ENCODE measurements at regions not wholly inside any gene's neighbourhood (a gene's known extent, or its start where the extent isn't known, plus 50 kb on each side); places are given as distances from the start of the nearest gene placed in this dataset.

DNA sequence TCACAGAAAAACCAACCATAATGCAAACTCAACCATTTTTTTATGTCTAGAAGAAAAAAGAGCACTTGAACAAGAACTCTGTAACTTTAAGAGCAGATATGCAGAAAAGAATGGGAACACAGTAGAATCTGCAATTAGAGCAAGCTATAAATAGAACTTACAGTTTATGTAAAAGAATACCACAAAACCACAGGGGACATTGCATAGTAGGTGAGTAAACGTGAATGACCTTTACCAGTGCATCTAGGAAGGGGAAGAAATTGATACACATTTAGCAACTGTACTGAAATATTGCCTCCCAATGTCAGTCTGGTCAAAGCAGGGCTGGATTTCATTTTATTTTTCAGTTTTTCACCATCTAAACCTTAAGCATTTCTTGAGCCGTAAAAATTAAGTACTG is 242.2 kb upstream of the EDNRB start:
- no peak overlapping the region for H3K4me2 ChIP-seq (ENCODE audit: insufficient read depth, low read length)
- no TSS peak for BruUV-seq (replicated peaks)
- H2AFZ ChIP-seq (ENCODE audit: low read depth, low read length): no peak overlapping the region
- dilution Hi-C loops (cut with MboI; ENCODE audit: extremely low pct_ligation_motif_present, low sequenced_read_pairs) (no loop called here), intact Hi-C loops (cut with micrococcal nuclease) (no loop called here)
- DNase-seq (ENCODE audit: low read depth, low spot score) (no peak), FAIRE-seq (no peak)
- no peaks in the 10 kb centered on the region for H3K36me3 ChIP-seq (ENCODE audit: control insufficient read depth in 2 of 2, extremely low read depth in 1 of 2, insufficient read depth in 2 of 2, low read length in 2 of 2)
- no peak overlapping the region for H3K4me3 ChIP-seq (replicated peaks in 1 of 3; ENCODE audit: insufficient read depth in 1 of 3, low read depth in 1 of 3, low read length in 3 of 3)
- no peaks in the 10 kb centered on the region for H3K4me1 ChIP-seq (ENCODE audit: control insufficient read depth, extremely low read depth, insufficient read depth, low read length)
- H3K79me2 ChIP-seq (ENCODE audit: control insufficient read depth, insufficient read depth, low read length): no peaks in the 10 kb centered on the region
- H3K9me3 ChIP-seq (replicated peaks; ENCODE audit: control insufficient read depth, insufficient read depth, low read length): no peaks in the 10 kb centered on the region
- ChIA-PET CTCF (interaction anchor here (1.0 kb wide), 1 partner anchor 23 kb away, joined by 3 read pairs; no protein-coding TSS in a partner anchor), POLR2A (no interaction called here)
- H3K9me1 ChIP-seq (replicated peaks; ENCODE audit: control insufficient read depth, extremely low read depth, insufficient read depth, low read length): no peaks in the 10 kb centered on the region
- no peak overlapping the region for H3K9ac ChIP-seq (replicated peaks; ENCODE audit: extremely low read depth, insufficient read depth, low read length)
- no peaks in the 10 kb centered on the region for H4K20me1 ChIP-seq (replicated peaks; ENCODE audit: control insufficient read depth, extremely low read depth, insufficient read depth, low read length)
- H3K27me3 ChIP-seq (ENCODE audit: control insufficient read depth in 2 of 2, insufficient read depth in 2 of 2, low read length in 2 of 2): no peaks in the 10 kb centered on the region
- TF ChIP-seq, protein P1, sequence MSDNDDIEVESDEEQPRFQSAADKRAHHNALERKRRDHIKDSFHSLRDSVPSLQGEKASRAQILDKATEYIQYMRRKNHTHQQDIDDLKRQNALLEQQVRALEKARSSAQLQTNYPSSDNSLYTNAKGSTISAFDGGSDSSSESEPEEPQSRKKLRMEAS (IDR thresholded peaks at IDR 0.05; ENCODE audit: insufficient read depth, insufficient read length): no peak
- TF ChIP-seq MYC (IDR thresholded peaks at IDR 0.05; ENCODE audit: low read depth, low read length) (no peak), FOS (IDR thresholded peaks at IDR 0.05; ENCODE audit: borderline replicate concordance, insufficient read depth, low read length) (no peak), POLR2A (IDR thresholded peaks at IDR 0.05; ENCODE audit: low read depth, low read length) (no peak)
- no peak overlapping the region for H3K27ac ChIP-seq (ENCODE audit: insufficient read depth, low read depth, low read length)

DNA sequence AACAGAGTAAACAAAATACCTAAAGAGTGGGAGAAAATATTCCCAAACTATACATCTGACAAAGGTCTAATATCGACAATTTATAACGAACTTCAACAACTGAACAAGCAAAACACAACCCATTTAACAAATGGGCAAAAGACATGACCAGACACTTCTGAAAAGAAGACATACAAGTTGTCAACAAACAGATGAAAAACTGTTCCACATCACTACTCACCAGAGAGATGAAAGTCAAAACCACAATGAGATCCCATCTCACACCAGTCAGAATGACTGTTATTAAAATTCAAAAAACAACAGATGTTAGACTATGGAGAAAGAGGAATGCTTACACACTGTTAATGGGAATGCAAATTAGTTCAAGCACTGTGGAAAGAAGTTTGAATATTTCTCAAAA is 233.8 kb upstream of the EDNRB start:
- H3K4me2 ChIP-seq (ENCODE audit: insufficient read depth, low read length): no peak overlapping the region
- no peaks in the 10 kb centered on the region for H3K79me2 ChIP-seq (ENCODE audit: control insufficient read depth, insufficient read depth, low read length)
- H4K20me1 ChIP-seq (replicated peaks; ENCODE audit: control insufficient read depth, extremely low read depth, insufficient read depth, low read length): no peaks in the 10 kb centered on the region
- H3K4me3 ChIP-seq (replicated peaks in 1 of 3; ENCODE audit: insufficient read depth in 1 of 3, low read depth in 1 of 3, low read length in 3 of 3): no peak overlapping the region
- no peaks in the 10 kb centered on the region for H3K36me3 ChIP-seq (ENCODE audit: control insufficient read depth in 2 of 2, extremely low read depth in 1 of 2, insufficient read depth in 2 of 2, low read length in 2 of 2)
- H2AFZ ChIP-seq (ENCODE audit: low read depth, low read length): no peak overlapping the region
- CTCF ChIA-PET: no interaction called here
- H3K27ac ChIP-seq (ENCODE audit: insufficient read depth, low read depth, low read length): no peak overlapping the region
- intact Hi-C loops (cut with micrococcal nuclease) (no loop called here), dilution Hi-C loops (cut with MboI; ENCODE audit: extremely low pct_ligation_motif_present, low sequenced_read_pairs) (no loop called here)
- no peaks in the 10 kb centered on the region for H3K9me3 ChIP-seq (replicated peaks; ENCODE audit: control insufficient read depth, insufficient read depth, low read length)
- BruUV-seq (replicated peaks): no TSS peak
- no peak overlapping the region for H3K9ac ChIP-seq (replicated peaks; ENCODE audit: extremely low read depth, insufficient read depth, low read length)
- POLR2A ChIA-PET: no interaction called here
- no peaks in the 10 kb centered on the region for H3K9me1 ChIP-seq (replicated peaks; ENCODE audit: control insufficient read depth, extremely low read depth, insufficient read depth, low read length)
- FAIRE-seq: no peak
- H3K27me3 ChIP-seq (ENCODE audit: control insufficient read depth in 2 of 2, insufficient read depth in 2 of 2, low read length in 2 of 2): no peaks in the 10 kb centered on the region
- H3K4me1 ChIP-seq (ENCODE audit: control insufficient read depth, extremely low read depth, insufficient read depth, low read length): peaks cover 10% of the 10 kb centered on the region
- TF ChIP-seq GATA2 (IDR thresholded peaks at IDR 0.05; ENCODE audit: insufficient read depth, insufficient read length, low read depth, low read length) (no peak), JUN (IDR thresholded peaks at IDR 0.05; ENCODE audit: borderline replicate concordance, insufficient read depth, insufficient read length, low read depth) (no peak), EZH2 (IDR thresholded peaks at IDR 0.05; ENCODE audit: borderline replicate concordance, low read depth, low read length, severe bottlenecking) (no peak), POLR2AphosphoS5 (IDR thresholded peaks at IDR 0.05; ENCODE audit: insufficient read depth, low read depth, low read length) (no peak), FOS (IDR thresholded peaks at IDR 0.05; ENCODE audit: borderline replicate concordance, insufficient read depth, low read length) (no peak), POLR2A (IDR thresholded peaks at IDR 0.05; ENCODE audit: low read depth, low read length) (no peak), MYC (IDR thresholded peaks at IDR 0.05; ENCODE audit: low read depth, low read length) (no peak)
- TF ChIP-seq, protein P2, sequence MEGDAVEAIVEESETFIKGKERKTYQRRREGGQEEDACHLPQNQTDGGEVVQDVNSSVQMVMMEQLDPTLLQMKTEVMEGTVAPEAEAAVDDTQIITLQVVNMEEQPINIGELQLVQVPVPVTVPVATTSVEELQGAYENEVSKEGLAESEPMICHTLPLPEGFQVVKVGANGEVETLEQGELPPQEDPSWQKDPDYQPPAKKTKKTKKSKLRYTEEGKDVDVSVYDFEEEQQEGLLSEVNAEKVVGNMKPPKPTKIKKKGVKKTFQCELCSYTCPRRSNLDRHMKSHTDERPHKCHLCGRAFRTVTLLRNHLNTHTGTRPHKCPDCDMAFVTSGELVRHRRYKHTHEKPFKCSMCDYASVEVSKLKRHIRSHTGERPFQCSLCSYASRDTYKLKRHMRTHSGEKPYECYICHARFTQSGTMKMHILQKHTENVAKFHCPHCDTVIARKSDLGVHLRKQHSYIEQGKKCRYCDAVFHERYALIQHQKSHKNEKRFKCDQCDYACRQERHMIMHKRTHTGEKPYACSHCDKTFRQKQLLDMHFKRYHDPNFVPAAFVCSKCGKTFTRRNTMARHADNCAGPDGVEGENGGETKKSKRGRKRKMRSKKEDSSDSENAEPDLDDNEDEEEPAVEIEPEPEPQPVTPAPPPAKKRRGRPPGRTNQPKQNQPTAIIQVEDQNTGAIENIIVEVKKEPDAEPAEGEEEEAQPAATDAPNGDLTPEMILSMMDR (IDR thresholded peaks at IDR 0.05; ENCODE audit: extremely low read depth in 1 of 2, insufficient read depth in 1 of 2, low read depth in 1 of 2, low read length in 2 of 2): no peak
- TF ChIP-seq, protein P1 (IDR thresholded peaks at IDR 0.05; ENCODE audit: insufficient read depth, insufficient read length): no peak
- no peak for DNase-seq (ENCODE audit: low read depth, low spot score)
